ENCODE measurements at regions not wholly inside any gene's neighbourhood (a gene's known extent, or its start where the extent isn't known, plus 50 kb on each side); places are given as distances from the start of the nearest gene placed in this dataset.

GRCh38 chr4:67282749-67283148 lies 262.6 kb downstream of the CENPC start:
- TF ChIP-seq TAF1 (IDR thresholded peaks at IDR 0.05; ENCODE audit: borderline replicate concordance, low read depth, low read length) (no peak), EP300 (IDR thresholded peaks at IDR 0.05; ENCODE audit: borderline replicate concordance in 1 of 2, low read depth in 1 of 2, low read length in 1 of 2) (no peak), CTCF (IDR thresholded peaks at IDR 0.05) (no peak), YY1 (IDR thresholded peaks at IDR 0.05; ENCODE audit: low read depth) (no peak), POLR2AphosphoS5 (IDR thresholded peaks at IDR 0.05; ENCODE audit: low read depth, low read length) (no peak), RXRA (IDR thresholded peaks at IDR 0.05; ENCODE audit: borderline replicate concordance, low read depth) (no peak), FOXJ3 (CRISPR knock-in tag; IDR thresholded peaks at IDR 0.05) (no peak), REST (IDR thresholded peaks at IDR 0.05; ENCODE audit: low read depth, low read length) (no peak), IRF3 (IDR thresholded peaks at IDR 0.05; ENCODE audit: low read depth, low read length) (no peak), RAD21 (IDR thresholded peaks at IDR 0.05; ENCODE audit: low read length) (no peak), MXI1 (IDR thresholded peaks at IDR 0.05; ENCODE audit: low read depth, low read length) (no peak)

All from SK-N-SH (cell line).